ENCODE measurements at regions not wholly inside any gene's neighbourhood (a gene's known extent, or its start where the extent isn't known, plus 50 kb on each side); places are given as distances from the start of the nearest gene placed in this dataset.

DNA sequence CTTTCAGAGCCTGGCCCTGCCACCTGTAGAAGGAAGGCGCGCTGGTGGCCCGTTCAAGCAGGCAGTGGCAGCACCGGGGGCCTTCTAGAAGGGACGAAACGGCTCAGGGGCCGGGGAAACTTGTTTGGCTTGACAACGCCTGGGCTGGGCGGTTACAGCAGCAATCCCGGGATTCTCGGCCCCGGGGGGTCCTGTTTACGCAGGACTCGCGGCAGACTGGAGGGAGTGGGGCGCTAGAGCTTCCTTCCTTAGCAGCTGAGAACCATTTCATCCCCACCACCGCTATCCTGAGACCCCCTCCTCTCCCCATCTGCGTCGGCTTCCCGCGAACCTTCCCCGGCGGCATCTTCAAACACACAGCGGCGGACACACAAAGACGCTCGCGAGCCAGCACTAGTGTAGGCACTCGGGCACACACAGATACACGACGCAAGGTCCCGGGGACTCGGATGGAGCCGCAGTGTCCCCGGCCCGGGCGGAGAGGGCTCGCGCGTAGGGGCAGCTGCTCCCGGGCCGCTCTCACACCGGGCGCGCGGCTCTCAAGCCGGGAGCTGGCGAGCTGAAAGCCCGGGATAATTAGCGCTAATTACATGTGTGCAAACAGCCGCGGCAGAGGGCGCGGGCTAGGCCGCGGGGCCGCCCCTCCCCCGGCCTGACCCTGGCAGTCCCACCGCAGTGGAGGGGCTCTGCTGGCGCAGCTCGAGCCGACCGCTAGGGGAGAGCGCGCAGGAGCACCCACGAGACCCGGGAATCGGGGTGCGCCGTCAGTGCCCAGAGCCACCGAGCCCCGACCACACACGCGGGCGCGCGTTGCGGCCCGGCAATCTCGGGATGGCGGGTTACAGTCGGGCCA lies 271.4 kb downstream of the FOXD2 start:
- DNase-seq = no peak

DNA sequence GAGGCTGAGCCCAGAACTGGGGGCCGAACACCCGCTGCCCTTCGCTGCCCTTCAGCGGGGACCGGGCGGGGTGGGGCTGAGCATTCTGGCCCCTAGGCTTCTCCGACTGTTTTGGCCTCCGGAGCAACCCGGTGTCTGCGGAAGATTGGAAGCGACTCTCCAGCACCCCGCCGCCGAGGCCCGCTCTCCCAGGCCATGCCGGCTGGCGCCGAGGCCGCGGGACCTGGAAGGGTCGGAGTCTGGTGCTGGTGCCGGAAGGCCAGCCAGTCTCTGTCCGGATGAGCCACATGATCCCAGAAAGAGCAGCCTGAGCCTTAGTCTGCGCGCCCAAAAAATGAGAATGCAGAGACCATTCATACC lies 272.0 kb downstream of the FOXD2 start:
- no peak for DNase-seq

DNA sequence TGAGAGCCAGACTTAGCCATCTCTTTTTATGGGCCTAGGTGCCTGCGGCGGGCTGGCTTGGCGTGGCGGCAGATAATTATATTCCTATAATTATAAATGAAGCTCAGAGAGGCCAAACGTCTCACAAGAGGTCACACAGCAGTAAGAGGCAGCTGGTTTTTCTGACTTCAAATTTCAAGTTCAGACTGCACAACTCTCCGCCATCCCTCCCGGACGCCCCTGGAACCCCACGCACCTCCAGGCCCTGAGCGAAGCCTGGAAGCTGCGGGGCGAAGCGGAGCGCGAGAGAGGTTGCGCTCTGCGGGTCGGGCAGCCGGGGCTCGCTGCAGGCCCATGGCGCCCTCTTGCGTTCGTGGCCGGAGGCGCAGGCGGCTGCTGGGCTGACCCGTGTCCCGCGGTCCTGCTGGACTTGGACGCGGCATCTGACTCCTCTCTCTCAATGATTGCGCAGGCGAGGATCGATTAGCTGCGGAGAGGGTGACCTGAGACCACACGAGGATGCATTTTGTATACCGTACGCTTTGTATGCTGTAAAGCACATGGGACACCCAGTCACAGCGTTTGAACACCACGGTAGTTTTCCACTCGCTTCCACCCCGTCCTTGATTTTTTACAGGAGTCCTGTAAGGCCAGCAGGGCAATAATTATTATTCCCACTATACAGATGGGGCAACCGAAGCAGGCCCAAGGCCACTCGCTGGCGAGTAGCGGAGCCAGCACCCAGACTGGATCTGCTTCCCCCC lies 272.7 kb downstream of the FOXD2 start:
- DNase-seq = peak; percentile 36

Data from activated CD4-positive, alpha-beta T cell treated with anti-CD3 and anti-CD28 coated beads for 1 hour (primary cell).